ENCODE measurements at regions not wholly inside any gene's neighbourhood (a gene's known extent, or its start where the extent isn't known, plus 50 kb on each side); places are given as distances from the start of the nearest gene placed in this dataset.

- DNase-seq: no peak
- no peak overlapping the region for H3K4me2 ChIP-seq
- no peak overlapping the region for H2AFZ ChIP-seq
- no peaks in the 10 kb centered on the region for H3K27me3 ChIP-seq (ENCODE audit: insufficient read depth, low read depth)
- no peaks in the 10 kb centered on the region for H3K9me2 ChIP-seq (ENCODE audit: insufficient read depth)
- H3F3A ChIP-seq (ENCODE audit: insufficient read depth, low read depth): no peaks in the 10 kb centered on the region
- H4K20me1 ChIP-seq (ENCODE audit: insufficient read depth): no peaks in the 10 kb centered on the region
- no TSS peak for BruUV-seq (replicated peaks)
- no peak overlapping the region for H3K27ac ChIP-seq
- H3K9me3 ChIP-seq (ENCODE audit: insufficient read depth, low read depth): no peaks in the 10 kb centered on the region
- no peaks in the 10 kb centered on the region for H3K4me1 ChIP-seq (replicated peaks; ENCODE audit: insufficient read depth)
- intact Hi-C loops (cut with micrococcal nuclease; ENCODE audit: unreplicated experiment): no loop called here
- ChIA-PET CTCF (no interaction called here), POLR2A (ENCODE audit: unreplicated experiment) (no interaction called here)
- TF ChIP-seq EZH2 (IDR thresholded peaks at IDR 0.05; ENCODE audit: low read depth): no peak
- no peak for TF ChIP-seq CTCF (conservative IDR thresholded peaks at IDR 0.05)
- no peaks in the 10 kb centered on the region for H3K36me3 ChIP-seq (ENCODE audit: low read depth)
- no peaks in the 10 kb centered on the region for H3K79me2 ChIP-seq (ENCODE audit: low read depth)
- H3K4me3 ChIP-seq: no peak overlapping the region
Observed at GRCh38 chr12:71349950-71350349, 89.6 kb upstream of the LGR5 start.

GRCh38 chr12:71338933-71339332, 100.7 kb upstream of the LGR5 start:
- Histone ChIP-seq H3K27ac (no peak overlapping the region), H3K36me3 (ENCODE audit: low read depth) (no peaks in the 10 kb centered on the region), H3K4me3 (no peak overlapping the region), H4K20me1 (ENCODE audit: insufficient read depth) (no peaks in the 10 kb centered on the region), H3K27me3 (ENCODE audit: insufficient read depth, low read depth) (no peaks in the 10 kb centered on the region; the same call in 1 of the 2 replicates), H3K79me2 (ENCODE audit: low read depth) (no peaks in the 10 kb centered on the region), H2AFZ (no peak overlapping the region), H3F3A (ENCODE audit: insufficient read depth, low read depth) (no peaks in the 10 kb centered on the region), H3K4me1 (replicated peaks; ENCODE audit: insufficient read depth) (no peaks in the 10 kb centered on the region), H3K4me2 (no peak overlapping the region), H3K9me3 (ENCODE audit: insufficient read depth, low read depth) (no peaks in the 10 kb centered on the region), H3K9me2 (ENCODE audit: insufficient read depth) (no peaks in the 10 kb centered on the region)
- intact Hi-C loops (cut with micrococcal nuclease; ENCODE audit: unreplicated experiment): no loop called here
- no TSS peak for BruUV-seq (replicated peaks)
- DNase-seq: no peak
- TF ChIP-seq EZH2 (IDR thresholded peaks at IDR 0.05; ENCODE audit: low read depth) (no peak), CTCF (conservative IDR thresholded peaks at IDR 0.05) (no peak)
- CTCF ChIA-PET: no interaction called here
- POLR2A ChIA-PET (ENCODE audit: unreplicated experiment): no interaction called here

- H4K20me1 ChIP-seq (ENCODE audit: insufficient read depth): no peaks in the 10 kb centered on the region
- no peaks in the 10 kb centered on the region for H3K4me1 ChIP-seq (replicated peaks; ENCODE audit: insufficient read depth)
- no peaks in the 10 kb centered on the region for H3K36me3 ChIP-seq (ENCODE audit: low read depth)
- H3F3A ChIP-seq (ENCODE audit: insufficient read depth, low read depth): no peaks in the 10 kb centered on the region
- CTCF ChIA-PET: no interaction called here
- POLR2A ChIA-PET (ENCODE audit: unreplicated experiment): no interaction called here
- H3K9me3 ChIP-seq (ENCODE audit: insufficient read depth, low read depth): no peaks in the 10 kb centered on the region
- BruUV-seq (replicated peaks): no TSS peak
- no peak for DNase-seq
- H3K4me2 ChIP-seq: no peak overlapping the region
- H3K79me2 ChIP-seq (ENCODE audit: low read depth): no peaks in the 10 kb centered on the region
- H3K27me3 ChIP-seq (ENCODE audit: insufficient read depth, low read depth): no peaks in the 10 kb centered on the region; the same call in 1 of the 2 replicates
- intact Hi-C loops (cut with micrococcal nuclease; ENCODE audit: unreplicated experiment): no loop called here
- TF ChIP-seq EZH2 (IDR thresholded peaks at IDR 0.05; ENCODE audit: low read depth) (no peak), CTCF (conservative IDR thresholded peaks at IDR 0.05) (no peak)
- no peak overlapping the region for H3K4me3 ChIP-seq
- no peaks in the 10 kb centered on the region for H3K9me2 ChIP-seq (ENCODE audit: insufficient read depth)
- no peak overlapping the region for H2AFZ ChIP-seq
- no peak overlapping the region for H3K27ac ChIP-seq
Observed at GRCh38 chr12:71335963-71336257, 103.7 kb upstream of the LGR5 start.

All from PC-9 (cell line).